IMR-90 (cell line): ENCODE measurements at regions not wholly inside any gene's neighbourhood (a gene's known extent, or its start where the extent isn't known, plus 50 kb on each side); places are given as distances from the start of the nearest gene placed in this dataset.
"Not testable (repeated sequence)": the region's sequence is repeated elsewhere in the genome, so short reads cannot be mapped to it uniquely, and the experiment has no call there.

Experiments used
- ATAC-seq: fragments of 200-7000 bp; cut with Tn5 transposase; 2 replicates; pipeline ENCODE4 v1.9.1; 2020; ENCODE audit warnings: low read depth, mild to moderate bottlenecking, moderate library complexity
- BruUV-seq: library from RNA; stranded (reverse); fragments of 400-500 nt; replicated peaks from 2 replicates; lab custom pipeline; 2021; lab: Mats Ljungman, UMichigan
- CTCF ChIA-PET: fragments of 300-600 bp; formaldehyde crosslinking; extraction: SDS; loops from one replicate; lab custom pipeline; 2021; ENCODE audit warnings: antibody characterized with exemption; lab: Yijun Ruan, JAX
- POLR2A ChIA-PET: fragments of 300-600 bp; sonication (Branson Sonifier 250); formaldehyde crosslinking; loops from one replicate; lab custom pipeline; 2022; ENCODE audit warnings: antibody characterized with exemption; ENCODE audit not compliant: unreplicated experiment; lab: Charles Lee
- DNase-seq: peaks from one replicate; pipeline ENCODE4 v3.0.0; 2013
- H2AFZ ChIP-seq: replicated peaks from 2 replicates; pipeline ENCODE3; 2013; ENCODE audit warnings: low read length, mild to moderate bottlenecking; ENCODE audit not compliant: poor library complexity
- H2AK5ac ChIP-seq: 2 replicates; pipeline ENCODE4 v1.6.1; 2013; ENCODE audit warnings: low read depth, low read length, inconsistent platforms
- H2AK9ac ChIP-seq: replicated peaks from 2 replicates; pipeline ENCODE3; 2013; ENCODE audit warnings: mild to moderate bottlenecking, low read depth, low read length, moderate library complexity; ENCODE audit not compliant: poor library complexity
- H2BK120ac ChIP-seq: 2 replicates; pipeline ENCODE4 v1.6.1; 2013; ENCODE audit warnings: low read depth, low read length, inconsistent platforms
- H2BK15ac ChIP-seq: 3 replicates; pipeline ENCODE4 v1.6.1; 2013; ENCODE audit warnings: low read depth, low read length, inconsistent platforms
- H2BK20ac ChIP-seq: 2 replicates; pipeline ENCODE4 v1.6.1; 2013; ENCODE audit warnings: low read depth, mild to moderate bottlenecking, inconsistent platforms, low read length, moderate library complexity
- H2BK5ac ChIP-seq: 2 replicates; pipeline ENCODE4 v1.6.1; 2013; ENCODE audit warnings: mild to moderate bottlenecking, low read depth, low read length, inconsistent platforms; ENCODE audit not compliant: poor library complexity, severe bottlenecking
- H3K14ac ChIP-seq: replicated peaks from 2 replicates; pipeline ENCODE4 v1.6.1; 2013; ENCODE audit warnings: low read depth, low read length, inconsistent platforms
- H3K18ac ChIP-seq: 2 replicates; pipeline ENCODE4 v1.6.1; 2013; ENCODE audit warnings: low read depth, low read length, control low read depth
- H3K23ac ChIP-seq: 2 replicates; pipeline ENCODE4 v1.6.1; 2013; ENCODE audit warnings: low read depth, low read length, inconsistent platforms
- H3K27ac ChIP-seq: 2 replicates; pipeline ENCODE4 v1.5.1; 2013; ENCODE audit warnings: mild to moderate bottlenecking, control low read depth, low read length; ENCODE audit not compliant: insufficient read depth
- H3K27me3 ChIP-seq: 2 replicates; pipeline ENCODE4 v1.6.1; 2013; ENCODE audit warnings: low read length; ENCODE audit not compliant: control insufficient read depth, insufficient read depth
- H3K36me3 ChIP-seq: 2 replicates; pipeline ENCODE4 v1.6.1; 2013; ENCODE audit warnings: low read length, mixed read lengths; ENCODE audit not compliant: control insufficient read depth, insufficient read depth
- H3K4ac ChIP-seq: 2 replicates; pipeline ENCODE4 v1.6.1; 2013; ENCODE audit warnings: low read depth, low read length, inconsistent platforms
- H3K4me1 ChIP-seq: 2 replicates; pipeline ENCODE4 v1.6.1; 2013; ENCODE audit warnings: low read length, mixed read lengths; ENCODE audit not compliant: control insufficient read depth, insufficient read depth
- H3K4me2 ChIP-seq: 2 replicates; pipeline ENCODE4 v1.6.1; 2013; ENCODE audit warnings: low read depth, mild to moderate bottlenecking, control low read depth, low read length, moderate library complexity
- H3K4me3 ChIP-seq: 2 replicates; pipeline ENCODE4 v1.5.1; 2013; ENCODE audit warnings: low read depth, mild to moderate bottlenecking, control low read depth, low read length, moderate library complexity; ENCODE audit not compliant: insufficient read depth
- H3K56ac ChIP-seq: 2 replicates; pipeline ENCODE4 v1.6.1; 2013; ENCODE audit warnings: low read length, inconsistent platforms; ENCODE audit not compliant: insufficient read depth; ENCODE audit errors: extremely low read depth
- H3K79me1 ChIP-seq, 2 experiments: 2 replicates each; pipeline ENCODE4 v1.6.1; 2013; ENCODE audit warnings: low read length in 2 of 2, inconsistent platforms in 1 of 2, low read depth in 1 of 2
- H3K9ac ChIP-seq: 2 replicates; pipeline ENCODE4 v1.6.1; 2013; ENCODE audit warnings: low read depth, low read length, control low read depth
- H3K9me1 ChIP-seq: 2 replicates; pipeline ENCODE4 v1.6.1; 2013; ENCODE audit warnings: low read length, inconsistent platforms; ENCODE audit not compliant: insufficient read depth
- H3K9me3 ChIP-seq: 2 replicates; pipeline ENCODE4 v1.6.1; 2013; ENCODE audit warnings: low read length; ENCODE audit not compliant: control insufficient read depth, insufficient read depth
- H4K20me1 ChIP-seq: 2 replicates; pipeline ENCODE4 v1.6.1; 2013; ENCODE audit warnings: low read length, inconsistent platforms; ENCODE audit not compliant: insufficient read depth
- H4K5ac ChIP-seq: 2 replicates; pipeline ENCODE4 v1.6.1; 2013; ENCODE audit warnings: mild to moderate bottlenecking, low read depth, low read length, control low read depth
- H4K8ac ChIP-seq, 2 experiments: 2 replicates each; pipeline ENCODE4 v1.6.1; 2013; ENCODE audit warnings: low read depth in 2 of 2, low read length in 2 of 2, control low read depth in 1 of 2, inconsistent platforms in 1 of 2
- H4K91ac ChIP-seq: 2 replicates; pipeline ENCODE4 v1.6.1; 2013; ENCODE audit warnings: low read depth, low read length, inconsistent platforms; ENCODE audit not compliant: insufficient read depth
- WGBS, 2 experiments: methylation state at CpG; one replicate each; pipeline versions ENCODE4 v1.1.5 to v1.1.7; 2013; ENCODE audit warnings: missing lambda C conversion rate in 2 of 2; ENCODE audit not compliant: insufficient read length in 1 of 2; ENCODE audit errors: extremely low coverage in 2 of 2; 5-methylcytosine and 5-hydroxymethylcytosine counted together
- dilution Hi-C: fragments of 300-500 bp; cut with HindIII; formaldehyde crosslinking; loops from one replicate; pipeline ENCODE4 v1.14.3; 2018; ENCODE audit warnings: low sequenced_read_pairs; ENCODE audit not compliant: unreplicated experiment
- in situ Hi-C: fragments of 300-500 bp; cut with MboI; formaldehyde crosslinking; loops from 3 replicates; pipeline ENCODE4 v1.14.3; 2019; ENCODE audit warnings: low sequenced_read_pairs, inconsistent platforms, mixed read lengths
- intact Hi-C: fragments of 100-400 bp; cut with micrococcal nuclease; formaldehyde crosslinking; loops from 2 replicates; pipeline ENCODE4 v1.10.0; 2022

DNA sequence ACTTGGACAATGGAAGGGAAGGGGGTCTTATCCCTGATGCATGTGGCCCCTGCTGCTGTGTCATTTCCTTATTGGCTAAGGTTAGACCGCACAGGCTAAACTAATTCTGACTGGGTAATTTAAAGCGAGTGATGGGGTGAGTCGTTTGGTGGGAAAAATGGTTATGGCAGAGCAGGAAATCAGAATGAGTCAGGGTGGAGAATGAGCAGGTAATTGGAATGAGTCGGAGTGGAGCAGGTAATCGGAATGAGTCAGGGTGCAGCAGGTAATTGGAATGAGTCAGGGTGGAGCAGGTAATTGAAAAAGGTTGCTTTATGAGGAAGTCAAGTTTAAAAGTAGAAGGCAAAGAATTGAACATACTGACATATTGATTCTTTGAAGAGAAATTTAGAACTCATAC, 901.0 kb downstream of the DSC3 start:
- H4K5ac ChIP-seq, intact Hi-C loops, H2BK15ac ChIP-seq, CTCF ChIA-PET, BruUV-seq, H2BK20ac ChIP-seq, in situ Hi-C loops, H3K4me3 ChIP-seq, H3K27me3 ChIP-seq, H4K8ac ChIP-seq, H3K18ac ChIP-seq, H3K36me3 ChIP-seq, H3K14ac ChIP-seq, H3K4me1 ChIP-seq, H3K56ac ChIP-seq, H4K20me1 ChIP-seq, H2BK5ac ChIP-seq, H2BK120ac ChIP-seq, H3K9ac ChIP-seq, H2AK9ac ChIP-seq, H3K23ac ChIP-seq, dilution Hi-C loops, H3K4ac ChIP-seq, H2AK5ac ChIP-seq, POLR2A ChIA-PET, H3K79me1 ChIP-seq, H3K9me1 ChIP-seq, H4K91ac ChIP-seq, DNase-seq, ATAC-seq, H3K4me2 ChIP-seq, H3K27ac ChIP-seq, H2AFZ ChIP-seq: not testable (repeated sequence)
- peaks cover 14% of the 10 kb centered on the region for H3K9me3 ChIP-seq
- 86 to 100% methylated on average over 1 to 2 of the region's 5 CpGs for WGBS, 2 experiments
